ENCODE measurements at regions not wholly inside any gene's neighbourhood (a gene's known extent, or its start where the extent isn't known, plus 50 kb on each side); places are given as distances from the start of the nearest gene placed in this dataset.

DNA sequence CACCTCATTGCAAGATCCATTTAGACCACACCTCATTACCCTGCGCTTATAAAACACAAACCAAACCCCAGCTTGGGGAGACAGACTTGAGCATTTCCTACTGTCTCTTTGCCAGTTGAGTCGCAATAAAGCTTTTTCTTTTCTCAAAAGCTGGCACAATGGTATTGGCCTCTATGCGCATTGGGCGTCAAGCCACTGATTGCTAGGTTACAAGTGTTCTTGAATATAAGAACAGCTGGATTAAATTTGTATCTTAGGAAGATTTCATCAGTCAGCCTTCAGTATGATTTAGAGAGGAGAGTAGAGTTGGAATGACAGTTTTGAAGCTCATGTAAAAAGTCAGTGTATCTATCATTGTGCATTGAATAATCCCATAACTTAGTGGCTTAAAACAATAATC is 84.9 kb upstream of the RAB4A start:
- H3K4me1 ChIP-seq (replicated peaks), result no peaks in the 10 kb centered on the region
- DNase-seq (ENCODE audit: low spot score), result no peak
- no peaks in the 10 kb centered on the region for H3K36me3 ChIP-seq
- no peaks in the 10 kb centered on the region for H3K9me3 ChIP-seq
- H3K4me3 ChIP-seq, result no peak overlapping the region
- TF ChIP-seq, protein P1, sequence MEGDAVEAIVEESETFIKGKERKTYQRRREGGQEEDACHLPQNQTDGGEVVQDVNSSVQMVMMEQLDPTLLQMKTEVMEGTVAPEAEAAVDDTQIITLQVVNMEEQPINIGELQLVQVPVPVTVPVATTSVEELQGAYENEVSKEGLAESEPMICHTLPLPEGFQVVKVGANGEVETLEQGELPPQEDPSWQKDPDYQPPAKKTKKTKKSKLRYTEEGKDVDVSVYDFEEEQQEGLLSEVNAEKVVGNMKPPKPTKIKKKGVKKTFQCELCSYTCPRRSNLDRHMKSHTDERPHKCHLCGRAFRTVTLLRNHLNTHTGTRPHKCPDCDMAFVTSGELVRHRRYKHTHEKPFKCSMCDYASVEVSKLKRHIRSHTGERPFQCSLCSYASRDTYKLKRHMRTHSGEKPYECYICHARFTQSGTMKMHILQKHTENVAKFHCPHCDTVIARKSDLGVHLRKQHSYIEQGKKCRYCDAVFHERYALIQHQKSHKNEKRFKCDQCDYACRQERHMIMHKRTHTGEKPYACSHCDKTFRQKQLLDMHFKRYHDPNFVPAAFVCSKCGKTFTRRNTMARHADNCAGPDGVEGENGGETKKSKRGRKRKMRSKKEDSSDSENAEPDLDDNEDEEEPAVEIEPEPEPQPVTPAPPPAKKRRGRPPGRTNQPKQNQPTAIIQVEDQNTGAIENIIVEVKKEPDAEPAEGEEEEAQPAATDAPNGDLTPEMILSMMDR (IDR thresholded peaks at IDR 0.05), result no peak
- no peak for TF ChIP-seq POLR2AphosphoS5 (IDR thresholded peaks at IDR 0.05)
- no peak for TF ChIP-seq POLR2A (IDR thresholded peaks at IDR 0.05)
- no peak overlapping the region for H3K27ac ChIP-seq
- H3K27me3 ChIP-seq (replicated peaks; ENCODE audit: insufficient read depth), result no peaks in the 10 kb centered on the region
- intact Hi-C loops (cut with DNase I), result no loop called here
- 58% methylated on average over 4 of the region's 4 CpGs for WGBS

DNA sequence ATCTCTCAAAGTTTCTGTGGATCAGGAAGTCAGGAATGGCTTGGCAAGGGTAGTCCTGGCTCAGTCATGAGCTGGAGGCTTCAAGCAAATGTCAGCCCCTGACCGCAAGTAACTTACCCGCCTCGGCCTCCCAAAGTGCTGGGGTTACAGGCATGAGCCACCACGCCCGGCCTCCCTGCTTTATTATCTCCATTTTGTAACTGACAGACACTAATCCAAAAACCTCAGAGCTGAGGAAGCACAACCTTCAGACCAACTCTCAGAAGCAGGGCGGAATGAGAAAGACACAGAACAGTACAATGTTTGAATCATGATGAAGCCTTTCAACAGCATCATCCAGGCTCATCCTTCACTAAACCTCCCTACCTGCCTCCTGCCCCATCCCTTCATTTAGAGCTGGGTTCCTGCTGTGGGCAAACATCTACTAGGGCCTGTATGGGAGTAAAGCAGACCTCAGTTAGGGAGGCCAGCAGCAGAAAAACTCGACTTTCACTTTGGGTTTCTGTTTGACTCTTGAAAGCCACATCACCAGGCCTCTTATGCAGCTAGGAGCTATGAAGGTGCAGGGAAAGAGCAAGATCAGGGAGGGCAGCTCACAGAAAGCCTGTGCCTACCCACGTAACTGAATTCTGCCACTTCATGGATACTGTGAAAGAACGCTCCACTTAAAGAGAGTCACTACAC is 84.4 kb upstream of the RAB4A start:
- TF ChIP-seq, protein P1 (IDR thresholded peaks at IDR 0.05), result no peak
- TF ChIP-seq POLR2AphosphoS5 (IDR thresholded peaks at IDR 0.05), result no peak
- TF ChIP-seq POLR2A (IDR thresholded peaks at IDR 0.05), result no peak
- Histone ChIP-seq H3K4me3 (no peak overlapping the region), H3K27ac (no peak overlapping the region), H3K27me3 (replicated peaks; ENCODE audit: insufficient read depth) (no peaks in the 10 kb centered on the region), H3K4me1 (replicated peaks) (no peaks in the 10 kb centered on the region), H3K36me3 (no peaks in the 10 kb centered on the region), H3K9me3 (no peaks in the 10 kb centered on the region)
- intact Hi-C loops (cut with DNase I), result no loop called here
- WGBS, result 87% methylated on average over 9 of the region's 9 CpGs
- DNase-seq (ENCODE audit: low spot score), result no peak

DNA sequence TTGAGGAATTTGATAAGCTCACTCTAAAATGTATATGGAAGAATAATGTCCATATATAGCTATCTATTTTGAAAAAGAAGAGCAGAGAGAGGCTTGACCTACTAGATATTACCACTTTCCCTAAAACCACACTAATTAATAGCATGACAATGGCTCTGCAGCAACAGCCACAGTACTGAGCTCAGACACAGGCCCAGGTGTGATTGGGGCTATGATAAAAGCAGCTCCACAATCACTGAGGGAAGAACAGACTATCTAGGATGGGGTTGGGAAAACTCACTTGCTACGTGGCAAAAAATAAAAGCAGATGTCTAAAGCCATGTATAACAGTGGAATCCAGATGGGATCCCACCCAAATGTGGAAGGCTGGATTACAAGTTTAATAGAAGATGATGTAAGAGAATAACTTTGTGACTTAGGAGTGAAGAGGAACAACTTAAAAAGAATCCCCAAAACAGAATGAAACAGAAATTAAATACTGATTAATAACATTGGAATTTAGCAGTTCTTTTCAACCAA is 80.8 kb upstream of the RAB4A start:
- no peaks in the 10 kb centered on the region for H3K36me3 ChIP-seq
- H3K27ac ChIP-seq, result no peak overlapping the region
- WGBS, result 82% methylated on average over 1 of the region's 1 CpG
- no peaks in the 10 kb centered on the region for H3K27me3 ChIP-seq (replicated peaks; ENCODE audit: insufficient read depth)
- DNase-seq (ENCODE audit: low spot score), result no peak
- H3K4me3 ChIP-seq, result no peak overlapping the region
- TF ChIP-seq POLR2A (IDR thresholded peaks at IDR 0.05) (no peak), POLR2AphosphoS5 (IDR thresholded peaks at IDR 0.05) (no peak)
- TF ChIP-seq, protein P1 (IDR thresholded peaks at IDR 0.05), result no peak
- H3K4me1 ChIP-seq (replicated peaks), result no peaks in the 10 kb centered on the region
- intact Hi-C loops (cut with DNase I), result no loop called here
- H3K9me3 ChIP-seq, result no peaks in the 10 kb centered on the region

DNA sequence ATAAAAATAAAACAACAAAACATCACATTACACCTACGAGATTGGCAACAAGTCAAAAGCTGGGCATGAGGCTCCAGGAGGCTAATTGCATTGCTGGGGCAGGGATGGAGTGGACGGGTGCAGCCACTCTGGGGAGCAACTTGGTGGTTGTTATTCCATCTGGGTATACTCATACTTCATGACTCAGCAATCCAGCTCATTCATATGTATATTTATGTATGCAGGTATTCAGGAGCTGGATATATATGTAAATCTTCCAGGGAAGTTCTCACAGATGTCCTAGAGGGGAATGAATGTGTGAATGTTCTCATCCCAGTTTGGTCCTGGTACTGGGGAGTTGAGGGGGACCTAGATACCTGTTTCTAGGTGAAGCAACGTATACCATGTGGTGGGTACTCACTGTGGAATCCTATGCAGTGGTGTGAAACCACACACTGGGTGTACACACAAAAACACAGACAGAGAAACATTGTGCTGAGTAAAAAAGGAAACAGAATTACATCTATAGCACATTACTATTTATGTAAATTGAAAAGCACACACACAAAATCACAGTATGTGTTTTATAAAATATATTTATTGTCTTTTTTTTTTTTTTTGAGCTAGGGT is 79.7 kb upstream of the RAB4A start:
- Histone ChIP-seq H3K27ac (no peak overlapping the region), H3K27me3 (replicated peaks; ENCODE audit: insufficient read depth) (no peaks in the 10 kb centered on the region), H3K9me3 (no peaks in the 10 kb centered on the region), H3K4me1 (replicated peaks) (no peaks in the 10 kb centered on the region), H3K36me3 (no peaks in the 10 kb centered on the region), H3K4me3 (no peak overlapping the region)
- WGBS, result 61% methylated on average over 3 of the region's 3 CpGs
- TF ChIP-seq POLR2AphosphoS5 (IDR thresholded peaks at IDR 0.05) (no peak), POLR2A (IDR thresholded peaks at IDR 0.05) (no peak)
- TF ChIP-seq, protein P1 (IDR thresholded peaks at IDR 0.05), result no peak
- intact Hi-C loops (cut with DNase I), result no loop called here
- DNase-seq (ENCODE audit: low spot score), result no peak

DNA sequence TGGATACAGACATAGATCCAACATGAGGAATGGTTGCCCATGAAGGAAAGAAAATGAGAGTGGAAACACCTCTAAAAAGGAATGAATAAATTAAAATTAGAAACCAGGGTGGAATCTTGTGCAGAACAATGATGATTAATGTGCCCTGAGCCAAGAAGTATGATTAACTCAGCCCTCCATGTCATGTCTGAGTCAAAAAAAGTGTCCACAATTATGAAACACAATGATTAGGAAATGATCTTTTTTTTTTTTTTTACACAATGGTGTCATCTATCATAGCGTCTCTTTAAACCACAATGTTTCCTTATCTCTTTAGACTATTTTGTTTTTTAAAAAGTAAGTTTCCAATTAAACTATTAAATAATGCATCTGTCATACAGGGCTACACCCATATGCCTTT is 78.9 kb upstream of the RAB4A start:
- intact Hi-C loops (cut with DNase I), result no loop called here
- TF ChIP-seq POLR2A (IDR thresholded peaks at IDR 0.05), result no peak
- no peaks in the 10 kb centered on the region for H3K4me1 ChIP-seq (replicated peaks)
- no peak for DNase-seq (ENCODE audit: low spot score)
- 44% methylated on average over 1 of the region's 1 CpG for WGBS
- H3K36me3 ChIP-seq, result no peaks in the 10 kb centered on the region
- no peak overlapping the region for H3K27ac ChIP-seq
- no peaks in the 10 kb centered on the region for H3K27me3 ChIP-seq (replicated peaks; ENCODE audit: insufficient read depth)
- no peak overlapping the region for H3K4me3 ChIP-seq
- no peaks in the 10 kb centered on the region for H3K9me3 ChIP-seq

Measured in prostate gland (tissue), 2 donors.